Endodermal cell (in vitro differentiated cells): ENCODE measurements at regions not wholly inside any gene's neighbourhood (a gene's known extent, or its start where the extent isn't known, plus 50 kb on each side); places are given as distances from the start of the nearest gene placed in this dataset.
A peak's percentile ranks its signal among the peaks of the same experiment; 100 is the strongest.

Experiments
- DNase-seq: peaks from one replicate; pipeline ENCODE4 v3.0.0-alpha.2; 2017
- H3K27ac ChIP-seq: 2 replicates; pipeline ENCODE4 v1.5.1; 2013; ENCODE audit warnings: mild to moderate bottlenecking, low read depth, low read length, moderate library complexity
- H3K27me3 ChIP-seq: 2 replicates; pipeline ENCODE4 v1.6.1; 2013; ENCODE audit warnings: mild to moderate bottlenecking, low read length, moderate library complexity; ENCODE audit not compliant: insufficient read depth, control insufficient read depth, poor library complexity, severe bottlenecking
- H3K36me3 ChIP-seq: 2 replicates; pipeline ENCODE4 v1.7.0; 2013; ENCODE audit warnings: mild to moderate bottlenecking, low read length, moderate library complexity; ENCODE audit not compliant: control insufficient read depth, insufficient read depth
- H3K4me1 ChIP-seq: one replicate; pipeline ENCODE4 v1.7.0; 2013; ENCODE audit warnings: low read length; ENCODE audit not compliant: control insufficient read depth, insufficient read depth
- H3K4me3 ChIP-seq: 2 replicates; pipeline ENCODE4 v1.5.1; 2013; ENCODE audit warnings: mild to moderate bottlenecking, low read length, moderate library complexity
- H3K9ac ChIP-seq: 2 replicates; pipeline ENCODE4 v1.6.1; 2013; ENCODE audit warnings: mild to moderate bottlenecking, low read length, moderate library complexity; ENCODE audit not compliant: poor library complexity, severe bottlenecking; ENCODE audit errors: extremely low read depth
- H3K9me3 ChIP-seq: 2 replicates; pipeline ENCODE4 v1.6.1; 2013; ENCODE audit warnings: mild to moderate bottlenecking, low read length, moderate library complexity; ENCODE audit not compliant: control insufficient read depth
- H3K27ac Mint-ChIP-seq: 2 replicates; pipeline ENCODE4 v1.8.0; 2020; ENCODE audit warnings: mixed read lengths
- H3K27me3 Mint-ChIP-seq: 2 replicates; pipeline ENCODE4 v1.8.0; 2021; ENCODE audit warnings: mild to moderate bottlenecking, mixed read lengths; ENCODE audit not compliant: insufficient read depth
- H3K36me3 Mint-ChIP-seq: 2 replicates; pipeline ENCODE4 v1.8.0; 2020; ENCODE audit warnings: low read depth, mixed read lengths
- H3K4me1 Mint-ChIP-seq: 2 replicates; pipeline ENCODE4 v1.8.0; 2020; ENCODE audit warnings: mixed read lengths
- H3K4me3 Mint-ChIP-seq: 2 replicates; pipeline ENCODE4 v1.8.0; 2020; ENCODE audit warnings: mild to moderate bottlenecking, moderate library complexity, mixed read lengths
- H3K9me3 Mint-ChIP-seq: 2 replicates; pipeline ENCODE4 v1.8.0; 2020; ENCODE audit warnings: mild to moderate bottlenecking, mixed read lengths
- WGBS, 2 experiments: methylation state at CpG; one replicate each; pipeline versions ENCODE4 v1.1.5 to v1.1.7; 2013; ENCODE audit warnings: missing lambda C conversion rate in 2 of 2, mixed read lengths in 1 of 2; ENCODE audit not compliant: insufficient coverage in 1 of 2, insufficient read length in 1 of 2; 5-methylcytosine and 5-hydroxymethylcytosine counted together
- TF ChIP-seq, protein P1 (sequence below): fragments of 200-600 bp; sonication (generic); conservative IDR thresholded peaks from 2 replicates; pipeline ENCODE4 v1.5.0; 2021; ENCODE audit warnings: antibody characterized with exemption, mild to moderate bottlenecking

DNA sequence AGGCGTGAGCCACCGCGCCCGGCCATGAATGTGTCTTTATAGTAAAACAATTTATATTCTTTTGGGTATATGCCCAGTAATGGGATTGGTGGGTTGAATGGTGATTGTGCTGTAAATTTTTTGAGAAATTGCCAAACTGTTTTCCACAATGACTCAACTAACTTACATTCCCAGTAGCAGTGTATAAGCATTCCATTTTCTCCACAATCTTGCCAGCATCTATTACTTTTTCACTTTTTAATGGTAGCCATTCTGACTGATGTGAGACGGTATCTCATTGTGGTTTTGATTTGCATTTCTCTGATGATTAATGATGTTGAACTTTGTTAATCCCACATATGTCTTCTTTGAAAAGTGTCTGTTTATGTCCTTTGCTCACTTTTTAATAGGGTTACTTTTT, 1187.9 kb downstream of the XPNPEP1 start:
- H3K27me3 ChIP-seq = no peaks in the 10 kb centered on the region
- no peaks in the 10 kb centered on the region for H3K36me3 Mint-ChIP-seq
- peaks cover 7% of the 10 kb centered on the region for H3K9me3 Mint-ChIP-seq
- no peak overlapping the region for H3K4me3 ChIP-seq
- no peak overlapping the region for H3K27ac ChIP-seq
- 100% methylated on average over 1 to 5 of the region's 5 CpGs for WGBS, 2 experiments
- H3K4me1 Mint-ChIP-seq = no peaks in the 10 kb centered on the region
- H3K4me3 Mint-ChIP-seq = no peak overlapping the region
- no peaks in the 10 kb centered on the region for H3K4me1 ChIP-seq
- H3K9me3 ChIP-seq = peaks cover 51% of the 10 kb centered on the region
- no peak for DNase-seq
- no peaks in the 10 kb centered on the region for H3K36me3 ChIP-seq
- no peak overlapping the region for H3K9ac ChIP-seq
- H3K27ac Mint-ChIP-seq = no peak overlapping the region
- H3K27me3 Mint-ChIP-seq = no peaks in the 10 kb centered on the region
- TF ChIP-seq, protein P1, sequence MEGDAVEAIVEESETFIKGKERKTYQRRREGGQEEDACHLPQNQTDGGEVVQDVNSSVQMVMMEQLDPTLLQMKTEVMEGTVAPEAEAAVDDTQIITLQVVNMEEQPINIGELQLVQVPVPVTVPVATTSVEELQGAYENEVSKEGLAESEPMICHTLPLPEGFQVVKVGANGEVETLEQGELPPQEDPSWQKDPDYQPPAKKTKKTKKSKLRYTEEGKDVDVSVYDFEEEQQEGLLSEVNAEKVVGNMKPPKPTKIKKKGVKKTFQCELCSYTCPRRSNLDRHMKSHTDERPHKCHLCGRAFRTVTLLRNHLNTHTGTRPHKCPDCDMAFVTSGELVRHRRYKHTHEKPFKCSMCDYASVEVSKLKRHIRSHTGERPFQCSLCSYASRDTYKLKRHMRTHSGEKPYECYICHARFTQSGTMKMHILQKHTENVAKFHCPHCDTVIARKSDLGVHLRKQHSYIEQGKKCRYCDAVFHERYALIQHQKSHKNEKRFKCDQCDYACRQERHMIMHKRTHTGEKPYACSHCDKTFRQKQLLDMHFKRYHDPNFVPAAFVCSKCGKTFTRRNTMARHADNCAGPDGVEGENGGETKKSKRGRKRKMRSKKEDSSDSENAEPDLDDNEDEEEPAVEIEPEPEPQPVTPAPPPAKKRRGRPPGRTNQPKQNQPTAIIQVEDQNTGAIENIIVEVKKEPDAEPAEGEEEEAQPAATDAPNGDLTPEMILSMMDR = no peak

DNA sequence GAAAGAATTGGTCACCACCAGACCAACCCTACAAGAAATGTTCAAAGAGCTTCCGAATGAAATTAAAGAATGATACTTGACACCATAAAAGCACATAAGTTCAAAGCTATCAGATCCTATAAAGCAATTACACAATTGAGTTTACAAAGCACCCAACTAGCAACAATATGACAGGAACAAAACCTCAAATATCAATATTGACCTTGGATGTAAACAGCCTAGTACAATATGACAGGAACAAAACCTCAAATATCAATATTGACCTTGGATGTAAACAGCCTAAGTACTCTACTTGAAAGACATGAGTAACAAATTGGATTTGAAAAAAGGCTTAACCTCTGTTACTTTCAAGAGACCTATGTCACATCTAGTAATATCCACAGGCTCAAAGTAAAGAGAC, 1201.4 kb downstream of the XPNPEP1 start:
- TF ChIP-seq, protein P1 = no peak
- no peak overlapping the region for H3K4me3 Mint-ChIP-seq
- H3K9me3 ChIP-seq = peaks cover 44% of the 10 kb centered on the region
- no peaks in the 10 kb centered on the region for H3K4me1 Mint-ChIP-seq
- no peak for DNase-seq
- H3K27me3 ChIP-seq = no peaks in the 10 kb centered on the region
- no peak overlapping the region for H3K27ac Mint-ChIP-seq
- peak overlapping the region; percentile 44 for H3K4me3 ChIP-seq
- 84 to 100% methylated on average over 1 of the region's 1 CpG for WGBS, 2 experiments
- H3K9ac ChIP-seq = no peak overlapping the region
- no peaks in the 10 kb centered on the region for H3K4me1 ChIP-seq
- no peaks in the 10 kb centered on the region for H3K36me3 ChIP-seq
- H3K36me3 Mint-ChIP-seq = no peaks in the 10 kb centered on the region
- no peak overlapping the region for H3K27ac ChIP-seq
- peaks cover 31% of the 10 kb centered on the region for H3K9me3 Mint-ChIP-seq
- no peaks in the 10 kb centered on the region for H3K27me3 Mint-ChIP-seq

DNA sequence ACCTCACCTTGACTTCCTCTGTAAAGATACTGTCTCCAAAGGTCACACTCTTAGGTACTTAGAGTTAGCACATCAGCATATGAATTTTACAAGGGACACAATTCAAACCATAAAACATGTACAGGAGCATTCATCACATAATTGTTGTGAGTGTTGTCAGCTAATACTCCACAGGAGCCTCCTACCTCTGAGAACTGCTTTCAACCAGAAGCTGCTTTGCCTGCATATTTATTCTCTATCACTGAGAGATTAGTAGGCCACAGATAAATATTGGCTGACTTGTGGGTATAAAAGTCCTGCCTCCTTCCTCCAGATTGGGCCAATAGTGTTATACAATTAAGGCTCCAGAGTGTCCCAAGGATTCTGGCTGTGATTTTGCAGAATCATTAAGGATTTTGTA, 1207.0 kb downstream of the XPNPEP1 start:
- H3K4me3 Mint-ChIP-seq = no peak overlapping the region
- H3K9me3 Mint-ChIP-seq = peaks cover 38% of the 10 kb centered on the region
- H3K36me3 ChIP-seq = no peaks in the 10 kb centered on the region
- TF ChIP-seq, protein P1 = no peak
- no peak overlapping the region for H3K27ac Mint-ChIP-seq
- H3K27me3 Mint-ChIP-seq = no peaks in the 10 kb centered on the region
- no peak for DNase-seq
- H3K4me1 ChIP-seq = no peaks in the 10 kb centered on the region
- H3K9ac ChIP-seq = no peak overlapping the region
- no peak overlapping the region for H3K27ac ChIP-seq
- H3K9me3 ChIP-seq = peaks cover 78% of the 10 kb centered on the region
- no peak overlapping the region for H3K4me3 ChIP-seq
- H3K36me3 Mint-ChIP-seq = peaks cover 3% of the 10 kb centered on the region
- no peaks in the 10 kb centered on the region for H3K27me3 ChIP-seq
- H3K4me1 Mint-ChIP-seq = no peaks in the 10 kb centered on the region
